NB4 (cell line): ENCODE measurements at regions not wholly inside any gene's neighbourhood (a gene's known extent, or its start where the extent isn't known, plus 50 kb on each side); places are given as distances from the start of the nearest gene placed in this dataset.

Experiments used
- CTCF ChIP-seq: IDR thresholded peaks from one replicate; pipeline ENCODE4 v1.5.1; 2012; ENCODE audit warnings: low read depth, low read length
- MAX ChIP-seq: IDR thresholded peaks from 2 replicates; pipeline ENCODE4 v1.6.1; 2011; ENCODE audit warnings: low read depth, low read length
- POLR2A ChIP-seq: IDR thresholded peaks from 2 replicates; pipeline ENCODE4 v1.6.1; 2011; ENCODE audit warnings: mild to moderate bottlenecking; ENCODE audit not compliant: insufficient read length; ENCODE audit errors: extremely low read depth

GRCh38 chr2:184030245-184030644, 568.1 kb upstream of the ZNF804A start:
- TF ChIP-seq CTCF, result no peak
- no peak for TF ChIP-seq POLR2A
- TF ChIP-seq MAX, result no peak
